ENCODE measurements at regions not wholly inside any gene's neighbourhood (a gene's known extent, or its start where the extent isn't known, plus 50 kb on each side); places are given as distances from the start of the nearest gene placed in this dataset.

GRCh38 chr10:21393931-21394330 lies 131.6 kb downstream of the SKIDA1 start:
- TF ChIP-seq POLR2AphosphoS5 (IDR thresholded peaks at IDR 0.05; ENCODE audit: low read depth, low read length) = no peak
- TF ChIP-seq POLR2A (IDR thresholded peaks at IDR 0.05; ENCODE audit: low read depth, low read length) = no peak
- no peak for TF ChIP-seq TAF1 (IDR thresholded peaks at IDR 0.05; ENCODE audit: borderline replicate concordance, low read depth, low read length)
